Keratinocyte (primary cell): ENCODE measurements at regions not wholly inside any gene's neighbourhood (a gene's known extent, or its start where the extent isn't known, plus 50 kb on each side); places are given as distances from the start of the nearest gene placed in this dataset.

Source experiments
- EZH2 ChIP-seq: IDR thresholded peaks from one replicate; pipeline ENCODE4 v1.6.1; 2012; ENCODE audit warnings: inconsistent platforms, mild to moderate bottlenecking, low read length, moderate library complexity
- TF ChIP-seq, protein P1 (sequence below), 3 experiments: IDR thresholded peaks in 1 of 3; conservative IDR thresholded peaks in 1 of 3; optimal IDR thresholded peaks in 1 of 3; 2 replicates in 2 of 3; 3 replicates in 1 of 3; pipeline versions ENCODE3 to v1.5.1; 2011; ENCODE audit warnings: low read length in 3 of 3, mild to moderate bottlenecking in 3 of 3, moderate library complexity in 2 of 3, control low read depth in 1 of 3, inconsistent platforms in 1 of 3; ENCODE audit not compliant: insufficient read depth in 2 of 3; ENCODE audit errors: extremely low read depth in 1 of 3

DNA sequence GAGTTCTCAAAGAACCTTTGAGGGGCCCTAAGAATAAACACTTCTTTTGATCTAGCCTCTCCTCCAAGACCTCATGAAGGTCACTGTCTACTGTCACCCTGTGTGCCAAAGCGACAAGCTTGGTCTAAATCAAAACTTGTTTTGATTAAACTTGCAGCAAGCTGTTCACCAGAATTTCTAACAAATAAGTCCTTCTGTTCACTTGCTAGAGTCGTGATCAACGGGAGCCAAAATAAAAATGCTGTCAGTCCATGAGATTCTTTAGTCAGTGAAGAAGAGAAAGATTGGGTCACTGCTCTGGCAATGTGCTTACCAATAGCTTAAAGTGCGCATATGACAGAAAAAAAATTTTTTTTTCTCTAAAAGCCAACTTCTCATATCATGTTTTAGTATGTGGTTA is 53.9 kb upstream of the GALNT5 start:
- no peak for TF ChIP-seq EZH2
- TF ChIP-seq, protein P1, sequence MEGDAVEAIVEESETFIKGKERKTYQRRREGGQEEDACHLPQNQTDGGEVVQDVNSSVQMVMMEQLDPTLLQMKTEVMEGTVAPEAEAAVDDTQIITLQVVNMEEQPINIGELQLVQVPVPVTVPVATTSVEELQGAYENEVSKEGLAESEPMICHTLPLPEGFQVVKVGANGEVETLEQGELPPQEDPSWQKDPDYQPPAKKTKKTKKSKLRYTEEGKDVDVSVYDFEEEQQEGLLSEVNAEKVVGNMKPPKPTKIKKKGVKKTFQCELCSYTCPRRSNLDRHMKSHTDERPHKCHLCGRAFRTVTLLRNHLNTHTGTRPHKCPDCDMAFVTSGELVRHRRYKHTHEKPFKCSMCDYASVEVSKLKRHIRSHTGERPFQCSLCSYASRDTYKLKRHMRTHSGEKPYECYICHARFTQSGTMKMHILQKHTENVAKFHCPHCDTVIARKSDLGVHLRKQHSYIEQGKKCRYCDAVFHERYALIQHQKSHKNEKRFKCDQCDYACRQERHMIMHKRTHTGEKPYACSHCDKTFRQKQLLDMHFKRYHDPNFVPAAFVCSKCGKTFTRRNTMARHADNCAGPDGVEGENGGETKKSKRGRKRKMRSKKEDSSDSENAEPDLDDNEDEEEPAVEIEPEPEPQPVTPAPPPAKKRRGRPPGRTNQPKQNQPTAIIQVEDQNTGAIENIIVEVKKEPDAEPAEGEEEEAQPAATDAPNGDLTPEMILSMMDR (optimal IDR thresholded peaks at IDR 0.05 in 1 of 3, IDR thresholded peaks at IDR 0.05 in 1 of 3, conservative IDR thresholded peaks at IDR 0.05 in 1 of 3; ENCODE audit: extremely low read depth in 1 of 3, insufficient read depth in 2 of 3, low read length in 3 of 3): no peak
